ENCODE measurements at regions not wholly inside any gene's neighbourhood (a gene's known extent, or its start where the extent isn't known, plus 50 kb on each side); places are given as distances from the start of the nearest gene placed in this dataset.

GRCh38 chr3:16060358-16060852 is 114.1 kb upstream of the GALNT15 start:
- H3K36me3 ChIP-seq (ENCODE audit: control insufficient read depth, insufficient read depth, low read length): no peaks in the 10 kb centered on the region
- H3K27me3 ChIP-seq (ENCODE audit: control insufficient read depth, insufficient read depth, low read length): no peaks in the 10 kb centered on the region
- H3K4me3 ChIP-seq (ENCODE audit: low read depth, low read length): no peak overlapping the region
- FAIRE-seq: no peak
- DNase-seq (ENCODE audit: low read depth): peak; percentile 96
- peak; percentile 44 for TF ChIP-seq CTCF (IDR thresholded peaks at IDR 0.05; ENCODE audit: insufficient read depth, low read length, severe bottlenecking)

DNA sequence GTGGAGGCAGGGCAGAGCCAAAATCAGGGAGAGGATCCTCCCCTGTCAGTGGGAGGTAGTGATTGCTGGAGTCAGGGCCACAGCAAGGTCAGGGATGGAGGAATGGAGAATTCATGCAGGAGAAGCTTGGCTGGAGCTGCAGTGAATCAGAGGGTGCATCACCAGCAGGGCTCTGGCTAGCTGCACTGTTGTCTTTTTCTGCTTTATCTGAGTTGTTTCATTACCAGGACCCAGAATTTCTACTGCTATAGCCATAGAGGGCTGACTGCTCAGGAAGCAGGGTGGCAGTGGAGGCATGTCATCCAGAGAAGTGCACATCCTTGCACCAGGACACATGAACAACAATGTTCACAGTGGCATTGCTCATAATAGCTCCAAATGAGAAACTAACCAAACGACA is 113.5 kb upstream of the GALNT15 start:
- H3K27me3 ChIP-seq (ENCODE audit: control insufficient read depth, insufficient read depth, low read length): no peaks in the 10 kb centered on the region
- TF ChIP-seq CTCF (IDR thresholded peaks at IDR 0.05; ENCODE audit: insufficient read depth, low read length, severe bottlenecking): no peak
- DNase-seq (ENCODE audit: low read depth) (peak; percentile 37), FAIRE-seq (no peak)
- no peaks in the 10 kb centered on the region for H3K36me3 ChIP-seq (ENCODE audit: control insufficient read depth, insufficient read depth, low read length)
- no peak overlapping the region for H3K4me3 ChIP-seq (ENCODE audit: low read depth, low read length)

GRCh38 chr3:16061491-16061890 is 113.0 kb upstream of the GALNT15 start:
- Histone ChIP-seq H3K4me3 (ENCODE audit: low read depth, low read length) (no peak overlapping the region), H3K27me3 (ENCODE audit: control insufficient read depth, insufficient read depth, low read length) (no peaks in the 10 kb centered on the region), H3K36me3 (ENCODE audit: control insufficient read depth, insufficient read depth, low read length) (no peaks in the 10 kb centered on the region)
- DNase-seq (ENCODE audit: low read depth): no peak
- no peak for FAIRE-seq
- TF ChIP-seq CTCF (IDR thresholded peaks at IDR 0.05; ENCODE audit: insufficient read depth, low read length, severe bottlenecking): no peak

GRCh38 chr3:16063603-16064002 is 110.9 kb upstream of the GALNT15 start:
- FAIRE-seq (no peak), DNase-seq (ENCODE audit: low read depth) (no peak)
- Histone ChIP-seq H3K27me3 (ENCODE audit: control insufficient read depth, insufficient read depth, low read length) (no peaks in the 10 kb centered on the region), H3K4me3 (ENCODE audit: low read depth, low read length) (no peak overlapping the region), H3K36me3 (ENCODE audit: control insufficient read depth, insufficient read depth, low read length) (no peaks in the 10 kb centered on the region)
- no peak for TF ChIP-seq CTCF (IDR thresholded peaks at IDR 0.05; ENCODE audit: insufficient read depth, low read length, severe bottlenecking)

GRCh38 chr3:16064642-16065414 is 109.7 kb upstream of the GALNT15 start:
- no peaks in the 10 kb centered on the region for H3K27me3 ChIP-seq (ENCODE audit: control insufficient read depth, insufficient read depth, low read length)
- H3K4me3 ChIP-seq (ENCODE audit: low read depth, low read length): no peak overlapping the region
- peak; percentile 68 for DNase-seq (ENCODE audit: low read depth)
- no peak for FAIRE-seq
- no peak for TF ChIP-seq CTCF (IDR thresholded peaks at IDR 0.05; ENCODE audit: insufficient read depth, low read length, severe bottlenecking)
- no peaks in the 10 kb centered on the region for H3K36me3 ChIP-seq (ENCODE audit: control insufficient read depth, insufficient read depth, low read length)

- no peaks in the 10 kb centered on the region for H3K27me3 ChIP-seq (ENCODE audit: control insufficient read depth, insufficient read depth, low read length)
- no peak for FAIRE-seq
- H3K36me3 ChIP-seq (ENCODE audit: control insufficient read depth, insufficient read depth, low read length): no peaks in the 10 kb centered on the region
- no peak for DNase-seq (ENCODE audit: low read depth)
- no peak for TF ChIP-seq CTCF (IDR thresholded peaks at IDR 0.05; ENCODE audit: insufficient read depth, low read length, severe bottlenecking)
- H3K4me3 ChIP-seq (ENCODE audit: low read depth, low read length): no peak overlapping the region
These were observed 107.9 kb upstream of the GALNT15 start for GRCh38 chr3:16066545-16066944.
